ENCODE measurements at regions not wholly inside any gene's neighbourhood (a gene's known extent, or its start where the extent isn't known, plus 50 kb on each side); places are given as distances from the start of the nearest gene placed in this dataset.

DNA sequence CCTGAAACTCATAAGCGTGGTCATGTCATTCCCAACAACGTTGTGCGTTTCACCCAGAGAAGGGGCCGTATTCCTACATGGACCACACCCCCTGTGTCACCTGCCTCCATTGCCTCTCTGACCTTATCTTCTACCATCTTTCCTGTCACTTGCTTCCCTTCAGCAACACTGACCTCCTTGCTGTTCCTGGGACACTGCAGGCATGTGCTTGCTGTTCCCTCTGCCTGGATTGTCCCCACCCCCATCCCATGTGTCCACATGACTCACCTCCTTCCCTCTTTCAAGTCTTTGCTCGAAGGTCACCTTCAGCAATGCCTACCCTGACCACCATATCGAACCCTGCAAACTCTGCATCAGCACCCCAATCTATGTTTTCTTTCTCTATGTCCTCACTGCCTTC is 133.2 kb upstream of the ZNF618 start:
- H3K9me3 ChIP-seq (ENCODE audit: control insufficient read depth, low read length) = no peaks in the 10 kb centered on the region
- H3K27ac ChIP-seq (ENCODE audit: low read depth, low read length, severe bottlenecking) = no peak overlapping the region
- no peaks in the 10 kb centered on the region for H3K4me1 ChIP-seq (ENCODE audit: control insufficient read depth, insufficient read depth, low read length, poor library complexity, severe bottlenecking)
- H3K36me3 ChIP-seq (ENCODE audit: control insufficient read depth, insufficient read depth, low read length) = no peaks in the 10 kb centered on the region
- no peak overlapping the region for H3K4me3 ChIP-seq (ENCODE audit: extremely low read depth, insufficient read depth, low read length, poor library complexity, severe bottlenecking)
- WGBS, 2 experiments (ENCODE audit: insufficient coverage in 2 of 2) = 83 to 87% methylated on average over 4 to 6 of the region's 6 CpGs

DNA sequence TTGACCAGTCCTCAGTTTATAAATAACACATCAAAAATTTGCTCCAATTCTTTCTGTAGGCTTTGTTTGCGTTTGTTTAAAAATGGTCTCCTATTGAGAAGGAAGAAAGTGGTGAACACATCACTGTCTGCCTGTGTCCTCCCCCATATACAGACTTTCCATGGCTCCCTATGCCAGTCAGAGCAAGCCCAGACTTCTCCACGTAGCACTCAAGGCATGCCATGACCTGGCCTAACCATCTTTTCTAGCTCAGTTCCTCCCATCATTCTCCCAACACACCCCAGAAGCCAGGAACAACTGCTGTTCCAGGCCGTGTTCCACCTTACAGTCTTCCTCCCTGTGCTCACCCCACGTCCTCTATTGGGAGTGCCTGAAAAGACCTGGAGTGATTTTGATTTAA is 129.6 kb upstream of the ZNF618 start:
- H3K9me3 ChIP-seq (ENCODE audit: control insufficient read depth, low read length) = no peaks in the 10 kb centered on the region
- H3K4me3 ChIP-seq (ENCODE audit: extremely low read depth, insufficient read depth, low read length, poor library complexity, severe bottlenecking) = no peak overlapping the region
- H3K27ac ChIP-seq (ENCODE audit: low read depth, low read length, severe bottlenecking) = no peak overlapping the region
- no peaks in the 10 kb centered on the region for H3K4me1 ChIP-seq (ENCODE audit: control insufficient read depth, insufficient read depth, low read length, poor library complexity, severe bottlenecking)
- no peaks in the 10 kb centered on the region for H3K36me3 ChIP-seq (ENCODE audit: control insufficient read depth, insufficient read depth, low read length)
- WGBS, 2 experiments (ENCODE audit: insufficient coverage in 2 of 2) = 77% methylated on average over 2 of the region's 4 CpGs; no CpG with 5 or more reads in 1 of the 2 experiments

DNA sequence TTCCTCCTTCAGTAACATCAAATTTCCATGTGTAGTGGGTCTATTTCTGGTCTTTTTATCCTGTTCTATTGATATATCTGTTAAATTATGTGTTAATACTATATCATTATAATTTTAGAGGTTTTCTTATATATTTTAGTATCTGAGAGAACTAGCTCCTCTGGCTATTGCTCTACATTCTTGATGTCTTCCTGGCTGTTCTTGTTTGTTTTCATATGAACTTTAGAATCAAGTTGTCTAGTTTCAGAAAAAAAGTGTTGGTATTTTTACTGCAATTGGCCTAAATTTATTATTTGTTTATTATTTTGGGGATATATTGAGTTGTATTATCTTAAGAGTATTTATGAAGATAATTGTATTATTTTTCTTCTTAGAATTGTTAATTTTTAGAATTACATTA is 128.0 kb upstream of the ZNF618 start:
- no peak overlapping the region for H3K4me3 ChIP-seq (ENCODE audit: extremely low read depth, insufficient read depth, low read length, poor library complexity, severe bottlenecking)
- H3K27ac ChIP-seq (ENCODE audit: low read depth, low read length, severe bottlenecking) = no peak overlapping the region
- no peaks in the 10 kb centered on the region for H3K9me3 ChIP-seq (ENCODE audit: control insufficient read depth, low read length)
- H3K4me1 ChIP-seq (ENCODE audit: control insufficient read depth, insufficient read depth, low read length, poor library complexity, severe bottlenecking) = no peaks in the 10 kb centered on the region
- H3K36me3 ChIP-seq (ENCODE audit: control insufficient read depth, insufficient read depth, low read length) = no peaks in the 10 kb centered on the region

DNA sequence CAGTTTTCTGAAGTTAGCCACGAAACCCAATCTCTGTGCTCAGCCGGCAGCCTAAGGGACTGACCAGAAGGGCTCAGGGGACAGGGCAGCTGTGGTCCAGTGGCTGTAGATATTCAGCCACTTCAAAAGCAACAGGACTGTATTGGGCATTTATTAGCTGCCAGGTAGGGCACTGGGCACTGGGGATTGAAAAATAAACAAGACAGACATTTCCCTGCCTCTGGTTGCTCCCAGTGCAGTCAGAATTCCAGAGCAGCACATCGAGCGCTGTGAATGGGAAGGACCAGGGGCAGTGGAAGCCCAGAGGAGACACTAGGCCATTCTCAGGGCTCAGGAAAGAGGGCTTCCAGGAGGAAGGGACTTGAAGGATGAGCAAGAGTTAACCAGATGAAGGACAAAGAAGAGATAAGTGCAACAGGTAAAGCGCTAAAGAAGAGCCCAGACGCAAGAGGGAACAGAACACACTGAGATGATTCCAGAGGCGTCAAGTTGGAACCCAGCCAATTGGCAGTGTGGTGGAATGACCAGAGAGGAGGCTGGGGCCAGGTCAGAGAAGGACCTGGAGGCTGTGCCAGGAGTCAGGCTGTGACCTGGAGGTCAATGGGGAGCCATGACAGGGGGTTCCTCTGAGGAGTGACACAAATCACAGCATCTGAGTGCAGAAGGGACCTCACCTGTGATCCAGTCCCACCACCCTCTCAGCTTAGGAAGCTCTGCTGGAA is 122.5 kb upstream of the ZNF618 start:
- 96 to 97% methylated on average over 7 of the region's 7 CpGs for WGBS, 2 experiments (ENCODE audit: insufficient coverage in 2 of 2)

DNA sequence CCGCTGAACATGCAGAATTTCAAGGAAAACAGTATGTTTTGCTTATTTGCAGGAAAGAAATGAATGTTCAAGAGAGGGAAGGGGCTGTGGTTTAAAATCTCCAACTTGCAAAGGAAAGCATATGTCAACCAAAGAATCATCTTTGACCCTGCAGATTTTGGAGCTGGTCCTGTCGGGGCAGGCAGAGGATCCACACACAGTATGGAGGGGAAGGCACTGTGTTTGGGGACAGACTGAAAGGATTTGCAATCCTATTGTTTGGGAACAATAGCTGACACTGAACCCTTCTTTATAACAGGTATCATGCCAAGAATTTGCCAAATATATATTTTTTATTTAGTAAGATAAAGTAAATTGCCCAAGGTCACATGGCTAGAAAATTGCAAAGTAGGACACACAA is 121.4 kb upstream of the ZNF618 start:
- 80% methylated on average over 1 of the region's 2 CpGs for WGBS, 2 experiments (ENCODE audit: insufficient coverage in 2 of 2)
- H3K9me3 ChIP-seq (ENCODE audit: control insufficient read depth, low read length) = no peaks in the 10 kb centered on the region
- no peak overlapping the region for H3K27ac ChIP-seq (ENCODE audit: low read depth, low read length, severe bottlenecking)
- H3K4me1 ChIP-seq (ENCODE audit: control insufficient read depth, insufficient read depth, low read length, poor library complexity, severe bottlenecking) = no peaks in the 10 kb centered on the region
- H3K4me3 ChIP-seq (ENCODE audit: extremely low read depth, insufficient read depth, low read length, poor library complexity, severe bottlenecking) = no peak overlapping the region
- H3K36me3 ChIP-seq (ENCODE audit: control insufficient read depth, insufficient read depth, low read length) = no peaks in the 10 kb centered on the region

More for the DNA sequence above, 122.5 kb upstream of the ZNF618 start:
- Histone ChIP-seq H3K9me3 (ENCODE audit: control insufficient read depth, low read length) (no peaks in the 10 kb centered on the region), H3K4me1 (ENCODE audit: control insufficient read depth, insufficient read depth, low read length, poor library complexity, severe bottlenecking) (no peaks in the 10 kb centered on the region), H3K27ac (ENCODE audit: low read depth, low read length, severe bottlenecking) (no peak overlapping the region), H3K36me3 (ENCODE audit: control insufficient read depth, insufficient read depth, low read length) (no peaks in the 10 kb centered on the region), H3K4me3 (ENCODE audit: extremely low read depth, insufficient read depth, low read length, poor library complexity, severe bottlenecking) (no peak overlapping the region)

DNA sequence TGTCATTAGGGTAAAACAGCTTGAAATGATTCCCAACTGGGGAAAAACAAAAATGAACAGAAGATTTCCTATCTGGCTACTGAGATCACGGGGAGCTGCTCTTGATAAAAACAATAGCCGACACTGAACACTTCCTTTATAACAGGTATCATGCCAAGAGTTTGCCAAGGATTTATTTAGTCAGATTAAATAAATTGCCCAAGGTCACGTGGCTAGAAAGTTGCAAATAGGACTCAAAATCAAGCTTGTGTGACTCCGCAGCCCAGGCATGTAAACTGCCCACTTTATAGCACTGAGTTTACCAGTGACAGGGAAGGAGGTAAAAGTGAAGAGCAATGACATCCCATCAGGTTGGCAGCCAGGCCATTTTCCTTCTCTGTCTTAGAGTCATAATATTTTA is 120.7 kb upstream of the ZNF618 start:
- H3K9me3 ChIP-seq (ENCODE audit: control insufficient read depth, low read length) = no peaks in the 10 kb centered on the region
- H3K36me3 ChIP-seq (ENCODE audit: control insufficient read depth, insufficient read depth, low read length) = no peaks in the 10 kb centered on the region
- WGBS, 2 experiments (ENCODE audit: insufficient coverage in 2 of 2) = 92% methylated on average over 2 of the region's 4 CpGs
- no peaks in the 10 kb centered on the region for H3K4me1 ChIP-seq (ENCODE audit: control insufficient read depth, insufficient read depth, low read length, poor library complexity, severe bottlenecking)
- no peak overlapping the region for H3K27ac ChIP-seq (ENCODE audit: low read depth, low read length, severe bottlenecking)
- H3K4me3 ChIP-seq (ENCODE audit: extremely low read depth, insufficient read depth, low read length, poor library complexity, severe bottlenecking) = no peak overlapping the region

DNA sequence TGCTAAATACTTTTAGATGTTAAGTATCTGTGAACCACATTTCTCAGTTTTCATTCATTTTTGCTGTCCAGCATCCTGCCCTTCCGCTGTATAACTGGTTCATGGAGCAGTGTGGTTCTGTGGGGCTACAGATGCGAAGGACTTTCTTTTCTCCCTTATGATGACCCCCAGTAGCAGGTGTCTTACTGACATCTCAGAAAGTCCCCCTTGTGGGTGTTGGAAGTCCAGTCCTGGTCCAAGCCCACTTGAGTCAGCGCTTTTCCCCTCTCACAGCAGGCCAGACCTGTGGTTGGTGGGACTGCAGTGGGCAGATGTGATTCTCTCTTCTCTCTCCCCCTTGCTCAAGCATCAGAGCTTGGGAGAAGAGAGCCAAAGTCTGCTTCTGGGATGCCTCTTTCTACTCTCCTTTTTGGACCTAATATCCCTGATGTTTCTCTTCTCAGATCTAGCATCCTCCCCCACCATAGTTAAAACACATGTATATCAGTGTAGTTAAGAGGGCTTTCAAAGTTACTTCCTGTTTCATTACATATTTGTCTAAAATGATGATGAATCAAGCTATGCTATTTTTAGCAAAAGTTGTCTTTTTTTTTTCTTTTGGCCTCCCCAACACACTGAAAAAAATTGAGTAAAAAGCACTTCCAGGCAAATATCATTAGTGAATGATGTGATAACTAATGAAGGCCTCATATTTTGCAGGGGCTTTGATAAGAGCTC is 119.5 kb upstream of the ZNF618 start:
- H3K4me1 ChIP-seq (ENCODE audit: control insufficient read depth, insufficient read depth, low read length, poor library complexity, severe bottlenecking) = no peaks in the 10 kb centered on the region
- no peak overlapping the region for H3K4me3 ChIP-seq (ENCODE audit: extremely low read depth, insufficient read depth, low read length, poor library complexity, severe bottlenecking)
- H3K27ac ChIP-seq (ENCODE audit: low read depth, low read length, severe bottlenecking) = no peak overlapping the region
- WGBS, 2 experiments (ENCODE audit: insufficient coverage in 2 of 2) = 100% methylated on average over 2 of the region's 3 CpGs
- no peaks in the 10 kb centered on the region for H3K9me3 ChIP-seq (ENCODE audit: control insufficient read depth, low read length)
- no peaks in the 10 kb centered on the region for H3K36me3 ChIP-seq (ENCODE audit: control insufficient read depth, insufficient read depth, low read length)

DNA sequence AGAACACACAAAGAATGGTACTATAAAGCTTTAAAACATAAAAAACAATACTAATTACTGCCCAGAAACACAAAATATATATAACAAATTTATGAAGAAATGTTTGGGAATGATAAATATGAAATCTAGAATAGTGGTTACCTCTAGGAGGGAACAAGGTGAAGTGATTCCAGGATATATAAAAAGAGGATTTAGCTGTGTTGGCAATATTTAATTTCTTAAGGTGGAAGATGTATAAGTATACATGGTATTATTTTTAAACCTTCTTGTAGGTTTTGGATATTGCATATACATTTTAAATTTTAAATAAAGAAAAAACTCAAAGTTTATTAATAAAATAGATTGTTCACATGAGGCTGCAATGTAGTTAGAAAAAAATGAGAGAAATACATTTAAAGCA is 112.7 kb upstream of the ZNF618 start:
- H3K4me1 ChIP-seq (ENCODE audit: control insufficient read depth, insufficient read depth, low read length, poor library complexity, severe bottlenecking) = no peaks in the 10 kb centered on the region
- H3K4me3 ChIP-seq (ENCODE audit: extremely low read depth, insufficient read depth, low read length, poor library complexity, severe bottlenecking) = no peak overlapping the region
- H3K36me3 ChIP-seq (ENCODE audit: control insufficient read depth, insufficient read depth, low read length) = no peaks in the 10 kb centered on the region
- no peak overlapping the region for H3K27ac ChIP-seq (ENCODE audit: low read depth, low read length, severe bottlenecking)
- no peaks in the 10 kb centered on the region for H3K9me3 ChIP-seq (ENCODE audit: control insufficient read depth, low read length)

DNA sequence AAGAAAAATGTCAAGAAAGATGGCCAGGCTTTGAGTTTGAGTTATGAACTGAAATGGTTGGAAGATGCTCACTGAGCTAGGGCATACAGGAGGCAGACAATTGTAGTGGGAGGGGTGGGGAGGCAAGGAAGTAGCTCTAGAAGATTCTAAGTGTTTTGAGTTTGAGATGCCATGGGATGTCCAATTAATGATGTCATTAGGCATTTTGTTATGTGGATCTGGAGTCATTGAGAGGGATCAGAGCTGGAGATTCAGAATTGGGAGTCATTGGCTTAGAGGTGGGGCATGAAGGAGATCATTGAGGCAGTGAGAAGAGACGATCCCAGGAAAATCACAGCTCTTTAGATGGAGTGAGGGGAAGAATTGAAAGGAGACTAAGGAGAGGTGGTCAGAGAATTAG is 111.5 kb upstream of the ZNF618 start:
- H3K4me1 ChIP-seq (ENCODE audit: control insufficient read depth, insufficient read depth, low read length, poor library complexity, severe bottlenecking) = no peaks in the 10 kb centered on the region
- whole genome bisulfite sequencing, 2 experiments (ENCODE audit: insufficient coverage in 2 of 2) = 83 to 89% methylated on average over 1 of the region's 1 CpG

DNA sequence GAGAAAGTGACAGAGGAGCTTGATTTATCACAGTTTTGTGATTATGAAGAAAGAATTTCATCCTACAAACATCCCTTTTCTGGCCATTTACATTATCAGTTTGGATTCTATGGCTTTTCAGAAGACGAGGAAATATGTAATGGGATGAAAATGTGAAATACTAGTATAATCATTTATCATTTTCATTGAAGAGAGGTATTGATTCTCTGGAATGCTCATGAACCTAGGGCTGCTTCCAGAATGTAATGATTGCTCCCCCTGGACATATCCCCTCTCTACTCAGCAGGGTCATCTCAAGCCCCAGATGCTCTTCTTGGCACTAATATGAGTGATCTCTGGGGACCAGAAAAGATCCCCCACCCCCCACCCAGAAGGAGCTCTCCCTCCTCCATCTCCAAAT is 106.7 kb upstream of the ZNF618 start:
- Histone ChIP-seq H3K4me3 (ENCODE audit: extremely low read depth, insufficient read depth, low read length, poor library complexity, severe bottlenecking) (no peak overlapping the region), H3K36me3 (ENCODE audit: control insufficient read depth, insufficient read depth, low read length) (no peaks in the 10 kb centered on the region), H3K9me3 (ENCODE audit: control insufficient read depth, low read length) (no peaks in the 10 kb centered on the region), H3K4me1 (ENCODE audit: control insufficient read depth, insufficient read depth, low read length, poor library complexity, severe bottlenecking) (no peaks in the 10 kb centered on the region), H3K27ac (ENCODE audit: low read depth, low read length, severe bottlenecking) (no peak overlapping the region)
- WGBS, 2 experiments (ENCODE audit: insufficient coverage in 2 of 2) = no CpG with 5 or more reads among the region's 1 CpG

More for the DNA sequence above, 111.5 kb upstream of the ZNF618 start:
- no peaks in the 10 kb centered on the region for H3K9me3 ChIP-seq (ENCODE audit: control insufficient read depth, low read length)
- no peak overlapping the region for H3K27ac ChIP-seq (ENCODE audit: low read depth, low read length, severe bottlenecking)
- H3K36me3 ChIP-seq (ENCODE audit: control insufficient read depth, insufficient read depth, low read length) = no peaks in the 10 kb centered on the region
- no peak overlapping the region for H3K4me3 ChIP-seq (ENCODE audit: extremely low read depth, insufficient read depth, low read length, poor library complexity, severe bottlenecking)

DNA sequence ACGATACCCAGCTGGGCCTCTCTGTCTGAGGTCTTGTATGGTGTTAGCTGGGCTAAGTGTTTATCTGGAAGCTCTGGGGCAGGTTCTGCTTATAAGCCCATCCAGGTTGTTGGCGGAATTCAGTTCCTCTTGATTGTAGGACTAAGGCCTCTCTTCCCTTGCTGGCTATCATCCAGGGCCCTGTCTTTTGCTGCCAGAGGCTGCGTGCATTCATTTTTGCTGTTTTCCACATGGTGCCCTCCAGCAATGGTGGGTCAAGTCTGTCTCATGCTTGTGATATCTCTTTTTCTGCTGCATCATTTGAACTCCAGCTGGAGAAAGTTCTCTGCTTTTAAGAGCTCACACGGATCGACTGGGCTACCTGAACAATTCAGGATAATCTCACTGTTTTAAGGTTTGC is 105.7 kb upstream of the ZNF618 start:
- H3K27ac ChIP-seq (ENCODE audit: low read depth, low read length, severe bottlenecking) = no peak overlapping the region
- H3K36me3 ChIP-seq (ENCODE audit: control insufficient read depth, insufficient read depth, low read length) = no peaks in the 10 kb centered on the region
- no peaks in the 10 kb centered on the region for H3K9me3 ChIP-seq (ENCODE audit: control insufficient read depth, low read length)
- H3K4me3 ChIP-seq (ENCODE audit: extremely low read depth, insufficient read depth, low read length, poor library complexity, severe bottlenecking) = no peak overlapping the region
- WGBS, 2 experiments (ENCODE audit: insufficient coverage in 2 of 2) = 73 to 86% methylated on average over 3 to 4 of the region's 5 CpGs
- H3K4me1 ChIP-seq (ENCODE audit: control insufficient read depth, insufficient read depth, low read length, poor library complexity, severe bottlenecking) = no peaks in the 10 kb centered on the region

Data from mesodermal cell (in vitro differentiated cells).